CD4-positive, alpha-beta T cell treated with Interferon gamma for 1 hour (primary cell): ENCODE measurements at regions not wholly inside any gene's neighbourhood (a gene's known extent, or its start where the extent isn't known, plus 50 kb on each side); places are given as distances from the start of the nearest gene placed in this dataset.
"Not testable (repeated sequence)": the region's sequence is repeated elsewhere in the genome, so short reads cannot be mapped to it uniquely, and the experiment has no call there.

Experiments used
- DNase-seq: peaks from one replicate; pipeline ENCODE4 v3.0.0-alpha.2; 2020

GRCh38 chr2:39584283-39584965 lies 81.3 kb upstream of the TMEM178A start:
- DNase-seq = no peak

- DNase-seq = not testable (repeated sequence)
Observed at GRCh38 chr2:39585531-39585930, 80.2 kb upstream of the TMEM178A start.

- DNase-seq = no peak
Observed at GRCh38 chr2:39587168-39587567, 78.5 kb upstream of the TMEM178A start.

GRCh38 chr2:39587641-39588040 lies 78.1 kb upstream of the TMEM178A start:
- DNase-seq = no peak

DNA sequence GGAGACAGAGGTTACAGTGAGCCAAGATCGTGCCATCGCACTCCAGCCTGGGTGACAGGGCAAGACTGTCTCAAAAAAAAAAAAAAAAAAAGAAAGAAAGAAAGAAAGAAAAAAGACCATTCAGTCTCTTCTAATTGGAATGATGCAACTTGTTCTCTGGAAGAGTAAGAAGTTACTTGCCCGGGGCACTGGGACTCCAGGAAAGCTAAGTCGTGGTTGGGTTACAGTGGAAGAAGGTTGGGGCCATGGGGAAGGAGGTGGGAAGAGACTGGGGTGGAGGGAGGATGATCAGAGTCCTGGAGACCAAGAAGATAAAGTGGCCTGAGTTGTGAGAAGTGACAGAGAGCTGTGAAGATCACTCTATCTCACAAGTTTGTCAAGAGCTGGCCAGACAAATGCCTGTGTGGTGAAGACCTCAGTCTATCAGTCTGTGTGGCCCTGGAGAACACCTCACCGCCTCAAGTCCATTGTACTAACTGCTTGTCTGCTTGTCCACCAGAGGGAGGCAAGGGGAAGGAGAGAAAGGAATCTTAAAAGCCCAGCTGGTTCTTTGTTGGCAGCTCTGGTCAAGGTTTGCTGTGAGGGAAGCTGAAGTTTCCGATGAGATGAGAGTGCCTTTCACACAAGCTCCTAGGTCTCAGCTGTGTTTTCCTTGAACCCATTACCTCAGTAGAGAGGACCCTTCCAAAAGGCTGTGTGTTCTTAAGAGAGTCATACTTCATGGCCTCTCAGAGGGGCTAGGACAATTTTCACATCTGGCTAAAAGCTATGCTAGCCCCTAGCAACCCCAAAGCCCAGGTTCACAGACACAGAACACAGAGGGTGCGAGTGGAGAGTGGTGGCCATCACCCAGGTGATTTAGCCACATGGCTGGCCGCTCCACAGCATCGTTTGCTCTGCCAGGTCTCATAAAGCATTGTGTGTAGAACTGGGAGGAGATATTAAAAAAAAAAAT lies 72.0 kb upstream of the TMEM178A start:
- DNase-seq = peak; percentile 1

- DNase-seq = no peak
Observed at GRCh38 chr2:39595116-39595515, 70.6 kb upstream of the TMEM178A start.

- DNase-seq = no peak
Observed at GRCh38 chr2:39597314-39597713, 68.4 kb upstream of the TMEM178A start.

GRCh38 chr2:39602616-39603015 lies 63.1 kb upstream of the TMEM178A start:
- no peak for DNase-seq

DNA sequence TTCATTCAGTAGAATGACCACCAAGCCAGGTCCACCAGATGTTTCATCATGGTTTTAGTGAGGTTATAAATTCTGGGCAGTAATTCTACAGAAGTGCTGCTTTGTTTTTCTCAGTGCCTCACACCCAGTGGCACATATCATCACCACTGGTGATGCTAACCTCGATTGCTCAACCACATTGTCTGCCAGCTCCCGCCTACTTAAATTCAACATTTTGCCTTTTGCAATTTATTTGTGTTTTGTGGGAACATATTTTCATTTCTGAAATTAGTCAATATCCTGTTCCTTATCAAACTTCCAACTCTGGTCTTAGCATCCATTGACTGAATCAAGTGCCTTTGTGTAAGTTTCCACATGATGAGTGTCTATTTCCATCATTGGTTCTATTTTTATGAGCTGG lies 62.3 kb upstream of the TMEM178A start:
- no peak for DNase-seq

- DNase-seq = no peak
Observed at GRCh38 chr2:39604866-39605265, 60.9 kb upstream of the TMEM178A start.

DNA sequence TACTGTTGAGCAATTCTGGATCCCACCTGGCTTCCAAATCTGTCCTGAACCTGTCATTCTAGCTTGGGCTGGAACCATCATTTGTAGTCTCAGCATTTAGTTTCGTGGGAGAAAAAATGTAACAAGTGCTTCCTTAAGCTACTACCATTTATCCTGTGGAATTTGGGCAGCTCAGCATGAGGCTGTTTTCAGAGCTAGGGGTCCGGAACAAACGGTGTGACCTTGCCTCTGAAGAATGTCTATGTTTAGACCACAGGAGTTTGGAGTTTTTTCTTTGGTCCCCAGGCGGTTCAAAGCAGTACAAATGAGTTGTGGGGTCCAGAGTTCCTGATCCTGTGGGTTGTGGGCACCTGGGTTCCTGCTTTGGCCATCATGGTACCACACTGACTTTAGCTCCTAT lies 59.1 kb upstream of the TMEM178A start:
- DNase-seq = no peak

GRCh38 chr2:39607538-39608262 lies 58.0 kb upstream of the TMEM178A start:
- DNase-seq = no peak

DNA sequence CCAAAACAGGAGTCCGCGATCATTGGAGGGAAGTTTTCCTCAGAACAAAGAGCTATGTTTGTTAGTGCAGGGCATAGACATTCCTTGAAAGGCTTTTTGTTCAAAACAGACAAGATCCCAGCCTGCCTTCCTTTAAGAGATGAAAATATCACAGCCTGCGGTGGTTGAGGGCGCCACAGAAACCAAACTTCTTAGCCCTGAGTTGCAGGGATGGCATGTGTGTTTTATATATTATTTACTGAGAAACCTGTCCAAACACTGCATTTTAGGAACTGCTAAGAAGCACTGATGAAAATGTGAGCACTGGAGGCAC lies 57.5 kb upstream of the TMEM178A start:
- no peak for DNase-seq

DNA sequence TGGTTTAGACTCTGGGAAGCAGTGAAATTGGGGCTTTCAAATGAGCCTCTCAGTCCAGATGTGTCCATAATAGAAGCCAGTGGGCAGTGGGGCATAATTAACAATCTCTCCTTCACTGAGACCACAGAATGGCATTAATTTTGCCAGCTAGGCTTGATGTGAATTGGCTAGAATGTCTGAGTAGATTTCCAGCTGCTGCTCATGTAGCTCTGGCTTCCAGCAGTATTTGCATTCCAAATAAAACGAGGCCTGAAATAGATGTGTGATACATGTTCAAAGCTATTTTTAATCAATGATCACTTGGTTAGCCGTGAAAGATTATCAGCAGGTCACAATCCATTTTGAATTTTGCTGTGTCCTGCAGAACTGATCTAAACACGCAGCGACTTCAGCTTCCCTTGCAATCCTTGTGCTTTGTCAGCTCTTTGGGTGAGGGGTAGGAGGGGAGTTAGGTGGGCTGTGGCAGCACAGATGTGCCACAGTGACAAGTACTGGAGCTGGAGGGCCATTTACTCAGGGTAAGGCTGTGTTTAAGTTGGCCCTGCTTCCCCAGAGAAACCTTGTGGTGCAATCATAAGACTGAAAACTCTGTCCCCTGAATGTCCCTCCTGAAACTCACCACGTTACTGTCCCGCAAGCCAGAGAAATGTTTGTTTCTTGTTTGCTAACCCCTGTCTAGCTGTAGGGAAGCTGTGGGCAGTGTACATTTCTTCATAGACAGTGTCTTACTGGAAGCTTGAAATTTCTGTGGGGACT lies 56.9 kb upstream of the TMEM178A start:
- DNase-seq = no peak

DNA sequence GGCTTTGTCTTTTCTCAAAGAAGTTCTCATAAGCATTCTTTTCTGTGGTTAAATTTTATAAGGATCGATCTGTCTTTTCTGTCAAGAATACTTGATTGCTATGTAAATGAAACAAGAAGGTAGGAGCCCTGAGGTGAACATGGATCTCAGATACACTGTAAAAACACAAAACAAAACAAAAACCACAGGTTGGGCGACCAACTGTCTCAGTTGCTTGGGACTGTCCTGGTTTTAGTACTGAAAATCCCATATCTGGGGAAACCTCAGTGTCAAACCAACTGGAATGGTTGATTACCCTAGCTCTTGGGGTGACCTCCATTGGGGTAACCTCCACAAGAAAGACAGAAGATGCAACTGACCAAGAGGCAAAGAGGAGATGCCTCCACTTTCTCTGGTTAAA lies 55.8 kb upstream of the TMEM178A start:
- no peak for DNase-seq

- no peak for DNase-seq
Observed at GRCh38 chr2:39615675-39616074, 50.0 kb upstream of the TMEM178A start.
